RPMI7951 (cell line): ENCODE measurements at regions not wholly inside any gene's neighbourhood (a gene's known extent, or its start where the extent isn't known, plus 50 kb on each side); places are given as distances from the start of the nearest gene placed in this dataset.
"Not testable (repeated sequence)": the region's sequence is repeated elsewhere in the genome, so short reads cannot be mapped to it uniquely, and the experiment has no call there.

ENCODE experiments used
- DNase-seq: peaks from one replicate; pipeline ENCODE4 v3.0.0-alpha.2; 2012; ENCODE audit warnings: low read depth

DNA sequence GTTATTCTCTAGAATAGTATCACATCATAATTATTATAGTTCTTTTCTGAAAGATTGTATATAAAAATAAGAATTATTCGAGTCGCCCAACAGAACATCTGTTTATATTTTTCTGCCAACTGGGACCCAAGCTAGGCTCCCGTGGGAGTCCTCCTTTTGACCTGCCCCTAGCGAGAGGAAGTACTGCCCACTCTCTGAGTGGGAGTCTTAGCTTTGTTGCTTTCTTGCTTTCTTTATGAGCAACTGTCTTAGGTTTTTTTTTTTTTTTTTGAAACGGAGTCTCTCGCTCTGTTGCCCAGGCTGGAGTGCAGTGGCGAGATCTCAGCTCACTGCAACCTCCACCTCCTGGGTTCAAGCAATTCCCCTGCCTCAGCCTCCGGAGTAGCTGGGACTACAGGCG lies 202.0 kb upstream of the ZNF184 start:
- DNase-seq: no peak

DNA sequence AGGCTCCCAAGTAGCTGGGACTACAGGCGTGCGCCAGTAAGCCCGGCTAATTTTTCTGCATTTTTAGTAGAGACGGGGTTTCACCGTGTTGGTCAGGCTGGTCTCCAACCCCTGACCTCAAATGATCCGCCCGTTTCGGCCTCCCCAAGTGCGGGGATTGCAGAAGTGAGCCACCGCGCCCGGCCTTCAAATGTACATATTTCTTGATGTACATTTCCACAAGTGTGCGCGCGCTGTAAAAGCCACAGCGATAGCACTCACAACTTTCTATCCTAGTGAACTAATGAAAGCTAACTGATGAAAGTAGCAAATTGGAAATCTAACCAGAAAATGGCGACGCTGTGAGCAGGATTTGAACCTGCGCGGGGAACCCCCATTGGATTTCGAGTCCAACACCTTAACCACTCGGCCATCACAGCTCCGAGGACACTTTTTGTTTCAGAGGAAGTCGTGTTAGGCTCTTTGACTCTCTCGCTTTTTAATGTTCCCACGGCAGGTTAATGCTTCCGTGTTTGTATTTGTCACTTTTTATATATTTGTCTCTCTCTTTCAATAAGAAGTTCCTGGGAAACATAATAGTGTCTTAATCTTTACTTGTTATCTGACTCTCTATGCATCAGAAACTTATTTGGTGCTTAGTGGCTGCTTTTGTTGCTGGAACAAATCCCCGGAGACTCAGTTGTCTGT lies 199.4 kb upstream of the ZNF184 start:
- DNase-seq: no peak

DNA sequence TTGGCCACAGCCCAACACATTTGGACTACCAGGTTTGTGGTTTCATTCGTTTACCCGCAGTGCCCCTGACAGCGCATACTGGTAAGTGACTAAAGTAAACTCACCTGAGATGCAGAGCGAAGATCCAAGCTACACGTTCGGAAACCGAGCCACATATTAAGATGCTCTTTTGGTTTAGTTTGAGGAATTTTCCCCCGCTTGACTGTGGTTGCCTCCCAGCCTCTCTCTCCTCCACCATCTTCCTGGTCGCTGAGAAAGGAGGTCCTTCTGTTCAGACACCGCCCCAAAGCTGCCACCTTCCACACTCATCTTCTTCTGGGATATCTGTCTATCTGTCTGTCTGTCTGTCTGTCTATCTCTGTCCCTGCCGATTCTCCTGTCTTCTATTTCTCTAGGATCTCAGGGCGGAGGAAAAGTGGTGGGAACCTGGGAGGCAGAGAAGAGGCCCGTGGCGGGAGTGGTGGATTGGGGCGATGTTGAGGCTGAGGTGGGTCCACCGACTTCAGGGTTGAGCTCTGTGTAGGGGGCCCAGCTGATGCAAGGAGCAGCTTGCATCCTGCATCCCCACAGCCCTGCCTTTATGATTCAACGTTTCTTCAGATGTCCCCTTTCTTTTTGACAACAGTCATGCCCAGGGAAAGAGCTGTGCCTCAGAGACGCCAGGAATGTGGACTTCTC lies 196.9 kb upstream of the ZNF184 start:
- no peak for DNase-seq

DNA sequence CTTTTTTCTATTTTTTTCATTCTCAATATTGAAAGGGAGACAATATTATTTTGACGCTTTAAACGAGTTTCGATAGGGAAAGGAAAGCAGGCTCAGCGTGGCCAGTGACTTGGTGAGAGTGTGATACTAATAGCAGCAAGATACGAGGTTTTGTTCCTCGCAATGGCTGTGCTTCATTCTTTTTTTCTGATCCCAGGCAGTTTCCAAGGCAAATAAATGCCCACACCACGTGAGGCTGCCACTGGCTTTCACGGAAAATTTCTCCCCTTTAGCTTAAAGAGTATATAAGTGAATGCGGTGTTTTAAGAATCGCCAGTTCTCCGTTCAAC lies 196.4 kb upstream of the ZNF184 start:
- DNase-seq: peak; percentile 37

DNA sequence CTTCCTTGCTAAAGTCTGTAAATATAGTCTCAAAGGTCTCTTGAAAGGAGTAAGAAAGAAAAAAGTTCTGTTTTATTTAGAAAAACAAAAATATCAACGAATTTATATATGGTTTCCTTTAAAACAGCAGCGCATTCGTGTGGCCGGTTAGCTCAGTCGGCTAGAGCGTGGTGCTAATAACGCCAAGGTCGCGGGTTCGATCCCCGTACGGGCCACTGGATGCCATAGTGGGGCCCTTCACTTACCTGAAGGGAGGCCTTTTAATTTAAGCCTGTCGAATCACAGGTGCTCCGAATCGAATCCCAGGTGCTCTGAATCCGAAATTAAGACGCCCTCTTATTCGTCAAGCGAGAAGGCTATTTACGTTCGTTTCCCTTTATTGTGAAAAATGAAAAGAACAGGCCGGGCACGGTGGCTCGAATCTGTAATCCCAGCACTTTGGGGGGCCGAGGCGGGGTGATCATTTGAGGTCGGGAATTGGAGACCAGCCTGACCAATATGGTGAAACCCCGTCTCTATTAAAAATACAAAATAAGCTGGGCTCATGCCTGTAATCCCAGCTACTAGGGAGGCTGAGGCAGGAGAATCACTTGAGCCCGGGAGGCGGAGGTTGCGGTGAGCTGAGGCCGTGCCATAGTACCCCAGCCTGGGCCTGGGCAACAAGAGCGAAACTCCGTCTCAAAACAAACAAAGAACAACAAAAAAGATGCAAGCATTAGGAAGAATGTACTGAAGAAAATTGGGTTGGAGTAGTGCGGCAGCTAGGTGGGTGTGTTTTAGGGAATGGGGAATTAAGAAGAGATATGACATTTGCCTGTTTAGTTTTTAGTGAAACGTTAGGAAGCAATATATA lies 195.8 kb upstream of the ZNF184 start:
- DNase-seq: peak; percentile 67

DNA sequence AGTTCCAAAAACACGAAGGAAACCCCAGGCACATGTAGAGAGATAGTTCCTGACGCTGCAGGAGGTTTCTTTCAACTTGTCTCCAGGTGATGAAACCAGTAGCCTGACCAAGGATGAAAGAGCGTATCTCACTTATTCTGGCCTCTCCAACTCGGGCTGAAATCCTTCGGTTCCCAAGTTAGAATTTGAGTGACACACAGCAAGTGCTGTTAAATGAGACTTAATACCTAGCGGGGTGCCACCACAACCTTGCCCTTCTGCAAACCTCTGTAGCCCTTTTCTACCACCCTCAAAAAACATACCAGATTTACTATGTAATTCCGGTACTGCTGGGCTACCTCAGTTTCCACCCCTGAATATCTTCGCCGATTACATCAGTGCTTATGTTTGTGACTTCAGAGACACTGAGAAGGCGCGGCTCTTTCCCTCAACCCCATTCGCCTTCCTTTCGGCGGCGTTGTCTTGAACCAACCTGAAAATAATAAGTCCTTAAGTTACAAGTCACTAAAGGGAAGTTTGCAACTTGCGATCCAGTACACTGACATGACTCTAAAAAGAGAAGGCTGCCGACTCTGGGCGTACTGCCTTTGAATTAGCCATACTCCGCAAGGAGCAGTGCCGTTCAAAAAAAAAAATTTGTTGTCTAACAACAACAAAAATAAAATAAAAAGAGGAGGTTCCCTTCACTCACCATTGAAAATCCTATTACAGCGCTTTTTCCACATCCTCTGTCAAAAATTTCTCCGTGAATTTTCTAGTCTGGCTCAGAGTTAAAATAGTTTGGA lies 194.9 kb upstream of the ZNF184 start:
- peak; percentile 22 for DNase-seq

DNA sequence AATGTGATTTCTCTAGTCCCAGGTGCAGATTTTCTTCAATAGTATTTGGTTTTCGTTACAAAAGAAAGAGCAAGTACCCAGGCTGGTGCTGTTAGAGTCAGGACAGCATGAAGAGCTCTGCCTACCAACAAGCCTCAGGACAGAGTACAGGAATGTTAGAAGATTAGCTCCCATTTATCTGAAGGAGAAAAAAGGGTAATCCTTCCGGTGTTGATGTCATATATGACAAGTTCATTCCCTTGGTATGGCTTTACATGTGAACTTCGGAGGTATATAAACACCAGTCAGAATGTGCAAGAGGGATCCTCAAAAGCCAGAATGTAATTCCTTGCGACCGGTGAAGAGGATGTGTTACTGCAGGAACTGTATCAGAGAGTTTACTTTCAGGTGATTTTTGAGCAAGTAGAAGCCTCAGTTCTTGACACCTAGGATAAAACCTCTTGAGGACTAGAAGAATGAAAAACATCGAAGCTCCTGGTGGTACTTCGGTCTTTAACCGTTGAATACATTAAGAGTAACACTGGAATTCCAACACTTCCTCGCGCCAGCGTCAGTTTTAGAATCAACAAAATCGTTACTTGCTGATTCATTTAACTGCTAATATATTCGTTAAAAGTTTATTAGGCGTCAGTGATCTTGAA lies 194.2 kb upstream of the ZNF184 start:
- no peak for DNase-seq

DNA sequence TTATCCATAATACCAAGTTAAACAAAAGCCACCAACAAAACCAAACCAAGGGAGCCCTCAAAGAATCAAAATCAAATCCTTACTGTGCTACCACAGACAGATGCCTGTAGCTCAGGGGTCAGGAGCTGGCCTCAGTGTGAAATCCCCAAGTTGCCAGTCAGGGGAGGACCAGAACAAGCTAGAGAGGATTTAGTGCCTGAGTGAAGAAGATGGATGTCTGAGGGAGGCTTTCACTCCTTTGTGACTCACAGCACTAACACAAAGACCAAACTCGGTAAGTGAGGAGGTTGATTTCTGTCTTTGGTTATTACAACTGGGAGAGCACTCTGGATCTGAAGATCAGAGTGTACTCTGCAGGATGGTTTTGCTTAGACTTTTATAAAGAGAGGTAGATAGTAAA lies 189.9 kb upstream of the ZNF184 start:
- DNase-seq: no peak

DNA sequence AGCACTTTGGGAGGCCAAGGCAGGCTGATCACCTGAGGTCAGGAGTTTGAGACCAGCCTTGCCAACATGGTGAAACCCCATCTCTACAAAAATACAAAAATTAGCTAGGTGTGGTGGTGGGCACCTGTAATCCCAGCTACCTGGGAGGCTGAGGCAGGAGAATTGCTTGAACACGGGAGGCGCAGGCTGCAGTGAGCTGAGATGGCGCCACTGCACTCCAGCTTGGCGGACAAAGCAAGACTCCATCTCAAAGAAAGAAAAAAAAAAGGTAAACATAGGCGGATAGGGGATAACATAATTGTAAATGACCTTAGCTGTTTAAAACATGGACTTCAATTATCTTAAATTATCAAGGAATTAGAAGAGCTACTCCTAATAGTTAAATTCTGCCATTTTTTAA lies 189.3 kb upstream of the ZNF184 start:
- DNase-seq: not testable (repeated sequence)

DNA sequence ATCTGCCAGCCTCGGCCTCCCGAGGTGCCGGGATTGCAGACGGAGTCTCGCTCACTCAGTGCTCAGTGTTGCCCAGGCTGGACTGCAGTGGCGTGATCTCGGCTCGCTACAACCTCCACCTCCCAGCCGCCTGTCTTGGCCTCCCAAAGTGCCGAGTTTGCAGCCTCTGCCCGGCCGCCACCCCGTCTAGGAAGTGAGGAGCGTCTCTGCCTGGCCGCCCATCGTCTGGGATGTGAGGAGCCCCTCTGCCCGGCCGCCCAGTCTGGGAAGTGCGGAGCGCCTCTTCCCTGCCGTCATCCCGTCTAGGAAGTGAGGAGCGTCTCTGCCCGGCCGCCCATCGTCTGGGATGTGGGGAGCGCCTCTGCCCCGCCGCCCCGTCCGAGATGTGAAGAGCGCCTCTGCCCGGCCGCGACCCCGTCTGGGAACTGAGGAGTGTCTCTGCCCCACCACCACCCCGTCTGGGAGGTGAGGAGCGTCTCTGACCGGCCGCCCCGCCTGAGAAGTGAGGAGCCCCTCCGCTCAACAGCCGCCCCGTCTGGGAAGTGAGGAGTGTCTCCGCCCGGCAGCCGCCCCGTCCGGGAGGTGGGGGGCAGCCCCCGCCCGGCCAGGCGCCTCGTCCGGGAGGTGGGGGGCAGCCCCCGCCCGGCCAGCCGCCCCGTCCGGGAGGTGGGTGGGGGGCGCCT lies 180.4 kb upstream of the ZNF184 start:
- DNase-seq: not testable (repeated sequence)

DNA sequence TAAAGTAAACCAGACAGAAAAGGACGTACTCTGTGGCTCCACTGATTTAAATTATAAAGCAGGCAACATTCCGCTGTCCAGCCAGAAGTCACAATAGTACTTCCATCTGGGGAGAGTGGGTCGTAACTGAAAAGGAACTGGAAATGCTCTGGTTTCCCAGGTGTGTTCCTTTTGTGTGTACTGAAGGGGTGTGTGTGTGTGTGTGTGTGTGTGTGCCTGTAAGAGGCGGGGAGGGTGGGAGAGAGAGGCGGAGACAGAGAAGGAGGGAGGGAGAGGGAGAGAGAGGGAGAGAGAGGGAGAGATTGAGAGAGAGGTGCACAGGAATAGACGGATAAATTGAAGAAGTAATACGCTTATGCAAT lies 178.4 kb upstream of the ZNF184 start:
- DNase-seq: peak; percentile 43

DNA sequence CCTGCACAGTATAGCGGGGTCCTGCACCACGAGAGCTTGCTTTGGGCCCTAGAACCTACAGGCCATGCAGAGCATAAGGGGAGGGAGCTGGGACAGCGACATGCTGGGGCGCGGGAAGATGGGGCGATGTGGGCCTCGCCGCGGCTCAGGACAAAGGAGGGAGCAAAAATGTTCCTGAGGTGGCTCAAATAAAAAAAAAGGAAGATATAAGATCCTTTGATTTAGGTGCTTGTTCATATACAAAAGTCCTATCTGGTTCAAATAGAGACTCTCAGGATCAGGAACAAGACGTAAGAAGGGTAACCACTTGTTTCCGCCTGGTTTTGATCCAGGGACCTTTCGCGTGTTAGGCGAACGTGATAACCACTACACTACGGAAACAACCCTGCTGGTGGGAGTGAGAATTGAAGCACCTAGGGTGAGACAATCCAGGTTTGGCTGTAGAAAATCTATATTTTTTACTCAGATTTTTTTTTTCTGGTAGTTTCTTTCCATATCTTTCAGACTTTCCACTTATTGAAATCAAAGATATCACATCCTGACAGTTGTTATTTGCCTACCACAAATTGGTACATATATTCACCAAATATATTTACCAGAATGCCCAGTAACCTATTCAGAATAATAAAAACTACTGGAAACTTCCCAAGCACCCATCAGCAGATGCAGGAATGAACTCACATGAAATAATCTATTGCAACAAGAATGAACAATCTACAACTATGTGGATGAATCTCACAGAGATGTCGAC lies 177.9 kb upstream of the ZNF184 start:
- peak; percentile 73 for DNase-seq

DNA sequence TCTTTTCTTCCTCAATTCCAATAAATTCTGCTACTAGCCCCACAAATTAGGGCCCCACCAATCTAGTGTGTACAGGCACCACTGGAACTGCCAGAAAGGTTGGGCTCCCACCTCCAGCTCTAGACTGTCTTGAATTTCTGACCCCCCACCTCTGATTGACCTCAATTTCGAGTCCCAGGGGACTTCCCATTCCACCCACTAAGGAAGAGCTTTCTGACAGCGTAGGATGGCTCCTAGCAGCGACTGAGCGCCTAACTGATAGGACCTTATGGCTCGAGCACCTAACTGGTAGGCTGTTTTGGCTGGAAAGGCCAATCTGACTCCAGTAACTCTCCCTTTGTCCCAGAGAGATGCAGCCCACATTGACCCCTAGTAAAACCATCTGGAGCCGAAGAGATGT lies 171.6 kb upstream of the ZNF184 start:
- no peak for DNase-seq

DNA sequence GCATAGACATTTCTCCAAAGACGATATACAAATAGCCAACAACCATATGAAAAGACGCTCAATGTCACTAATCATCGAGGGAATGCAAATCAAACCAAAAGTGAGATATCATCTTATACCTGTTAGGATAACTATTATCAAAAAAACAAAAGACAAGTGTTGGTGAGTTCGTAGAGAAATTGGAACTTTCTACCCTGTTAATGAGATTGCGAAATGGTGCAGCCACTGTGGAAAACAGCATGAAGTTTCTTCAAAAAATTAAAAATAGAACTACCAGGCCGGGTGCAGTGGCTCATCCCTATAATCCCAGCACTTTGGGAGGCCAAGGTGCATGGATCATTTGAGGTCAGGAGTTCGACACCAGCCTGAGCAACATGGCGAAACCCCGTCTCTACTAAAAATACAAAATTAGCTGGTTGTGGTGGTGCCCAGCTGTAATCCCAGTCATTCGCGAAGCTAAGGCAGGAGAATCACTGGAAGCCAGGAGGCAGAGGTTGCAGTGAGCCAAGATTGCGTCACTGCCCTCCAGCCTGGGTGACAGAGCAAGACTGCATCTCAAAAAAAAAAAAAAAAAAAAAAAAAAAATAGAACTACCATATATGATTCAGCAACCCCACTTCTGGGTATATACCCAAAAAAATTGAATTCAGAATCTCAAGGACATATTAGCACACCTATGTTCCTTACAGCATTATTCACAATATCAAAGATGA lies 170.0 kb upstream of the ZNF184 start:
- DNase-seq: no peak

DNA sequence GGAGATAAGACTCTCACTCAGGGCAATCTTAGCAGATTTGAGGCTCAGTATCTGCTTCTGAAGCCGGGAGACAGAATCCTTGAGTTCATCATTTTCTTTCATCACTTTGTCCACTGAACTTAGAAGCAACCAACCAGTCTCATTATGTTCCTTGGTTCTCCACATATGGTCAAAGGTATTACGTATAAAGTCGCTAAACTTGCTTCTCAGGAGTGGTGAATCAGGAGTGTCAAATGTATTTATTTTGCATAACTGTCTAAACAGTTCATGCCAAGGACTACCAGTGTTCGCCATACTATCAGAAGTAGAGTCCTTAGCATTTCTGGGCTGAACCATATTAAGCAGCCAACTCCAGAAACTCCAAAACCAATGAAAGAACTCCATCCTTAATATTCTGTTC lies 163.0 kb upstream of the ZNF184 start:
- DNase-seq: not testable (repeated sequence)

DNA sequence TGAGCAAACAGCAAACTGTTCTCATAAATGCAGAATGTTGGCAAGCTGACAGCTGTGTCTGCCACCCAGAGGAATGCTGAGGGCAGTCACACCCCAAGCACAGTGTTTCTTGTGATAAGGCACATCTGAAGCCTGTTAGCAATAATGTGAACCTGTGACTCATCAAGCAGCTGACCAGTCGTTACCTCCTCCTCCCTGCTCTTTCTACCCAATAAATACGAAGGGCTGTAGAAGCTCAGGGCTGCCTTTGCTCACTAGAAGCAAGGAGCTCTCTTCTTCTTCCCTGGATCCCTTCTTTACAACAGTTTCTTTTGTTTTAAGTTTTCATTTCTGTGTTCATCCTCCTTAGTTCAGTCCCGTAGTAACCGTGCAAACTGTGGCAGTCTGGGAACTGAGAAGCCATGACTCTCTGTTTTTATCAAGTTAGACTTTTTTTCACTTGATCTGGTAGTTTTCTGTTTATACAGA lies 160.3 kb upstream of the ZNF184 start:
- peak; percentile 58 for DNase-seq

DNA sequence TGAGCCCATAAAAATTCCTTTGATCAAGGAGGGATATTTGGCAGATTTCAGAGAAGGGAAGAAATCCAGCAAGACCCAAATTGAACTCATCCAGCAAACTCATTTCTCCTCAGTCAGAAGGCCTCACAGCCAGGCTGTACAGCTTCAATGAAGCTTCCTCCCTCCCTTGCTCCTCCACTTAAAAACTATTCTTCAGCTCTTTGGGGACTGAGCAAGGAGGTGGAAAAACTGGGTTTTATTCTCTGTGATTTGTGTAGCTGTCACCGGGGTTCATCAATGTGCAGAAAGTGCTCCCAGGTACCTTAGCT lies 158.7 kb upstream of the ZNF184 start:
- DNase-seq: no peak

DNA sequence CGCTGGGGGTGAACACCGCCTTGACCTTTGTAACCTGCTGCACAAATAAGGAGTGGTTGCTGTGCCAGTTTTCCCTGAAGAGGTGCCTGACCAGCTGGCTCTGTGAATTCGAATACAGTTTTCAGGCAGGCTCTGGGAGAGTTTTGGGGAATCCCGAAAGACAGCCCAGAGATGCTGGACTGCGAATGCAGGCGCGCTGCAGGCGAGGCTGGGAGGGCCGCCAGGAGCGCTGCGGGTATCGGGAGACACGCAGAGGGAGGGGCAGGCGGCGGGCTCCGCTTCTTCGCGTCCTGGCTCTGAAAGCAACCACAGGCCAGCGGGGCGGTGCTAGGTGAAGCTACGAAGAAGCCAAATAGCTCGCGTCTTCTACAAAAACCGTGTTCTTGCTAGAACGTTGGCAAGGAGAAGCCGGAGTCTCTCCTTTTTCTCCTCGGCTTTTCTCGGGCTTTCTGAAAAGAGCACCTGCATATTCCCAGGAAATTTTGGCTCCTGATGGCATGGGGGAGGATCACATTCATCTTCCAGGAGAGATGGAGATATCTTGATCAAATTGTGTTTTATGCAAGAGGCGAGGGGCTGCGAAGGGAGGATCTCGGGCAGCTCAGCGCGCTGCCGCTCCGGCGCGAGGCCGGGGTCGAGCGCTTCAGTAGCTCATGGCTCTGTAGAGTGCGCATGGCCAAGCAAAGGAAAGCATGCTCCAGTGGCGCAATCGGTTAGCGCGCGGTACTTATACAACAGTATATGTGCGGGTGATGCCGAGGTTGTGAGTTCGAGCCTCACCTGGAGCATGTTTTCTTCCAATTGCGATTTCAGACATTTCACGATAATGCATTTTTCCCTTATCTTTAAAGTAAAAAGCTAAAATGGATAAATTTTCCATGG lies 158.1 kb upstream of the ZNF184 start:
- DNase-seq: peak; percentile 66
